PC-3 (cell line): ENCODE measurements at regions not wholly inside any gene's neighbourhood (a gene's known extent, or its start where the extent isn't known, plus 50 kb on each side); places are given as distances from the start of the nearest gene placed in this dataset.

Experiments used
- ATAC-seq: fragments of 200-7000 bp; cut with Tn5 transposase; 2 replicates; pipeline ENCODE4 v1.9.1; 2020; ENCODE audit warnings: mild to moderate bottlenecking, moderate library complexity
- BruUV-seq: library from RNA; stranded (reverse); fragments of 400-500 nt; replicated peaks from 2 replicates; lab custom pipeline; 2021; lab: Mats Ljungman, UMichigan
- CTCF ChIA-PET: fragments of 300-600 bp; sonication (Branson Sonifier 250); formaldehyde crosslinking; loops from one replicate; lab custom pipeline; 2022; ENCODE audit warnings: antibody characterized with exemption; lab: Charles Lee
- POLR2A ChIA-PET: fragments of 300-600 bp; sonication (Branson Sonifier 250); formaldehyde crosslinking; loops from one replicate; lab custom pipeline; 2022; ENCODE audit warnings: antibody characterized with exemption; ENCODE audit not compliant: unreplicated experiment; lab: Charles Lee
- DNase-seq: peaks from one replicate; pipeline ENCODE4 v3.0.0-alpha.2; 2015
- H2AFZ ChIP-seq: fragments of 300-600 bp; sonication (generic); 2 replicates; pipeline ENCODE4 v1.6.0; 2016; ENCODE audit warnings: antibody characterized with exemption, low read length
- H3F3A ChIP-seq: fragments of 300-600 bp; sonication (generic); one replicate; pipeline ENCODE4 v1.6.0; 2017; ENCODE audit warnings: antibody characterized with exemption, low read length, control low read depth, mild to moderate bottlenecking; ENCODE audit not compliant: unreplicated experiment
- H3K27ac ChIP-seq: fragments of 300-600 bp; sonication (generic); 2 replicates; pipeline ENCODE4 v1.5.1; 2016; ENCODE audit warnings: mild to moderate bottlenecking, low read length
- H3K27me3 ChIP-seq: fragments of 300-600 bp; sonication (generic); 2 replicates; pipeline ENCODE4 v1.6.1; 2016; ENCODE audit warnings: low read length, mixed read lengths
- H3K36me3 ChIP-seq: fragments of 300-600 bp; sonication (generic); 2 replicates; pipeline ENCODE4 v1.6.1; 2016; ENCODE audit warnings: low read depth, mixed run types, low read length, mixed read lengths
- H3K4me1 ChIP-seq: fragments of 300-600 bp; sonication (generic); 2 replicates; pipeline ENCODE4 v1.5.1; 2016; ENCODE audit warnings: low read length; ENCODE audit not compliant: insufficient read depth
- H3K4me2 ChIP-seq: fragments of 300-600 bp; sonication (generic); 2 replicates; pipeline ENCODE4 v1.6.0; 2016; ENCODE audit warnings: low read length
- H3K4me3 ChIP-seq: fragments of 300-600 bp; sonication (generic); 2 replicates; pipeline ENCODE4 v1.5.1; 2016; ENCODE audit warnings: mild to moderate bottlenecking, low read length, mixed read lengths
- H3K79me2 ChIP-seq: fragments of 300-600 bp; sonication (generic); 2 replicates; pipeline ENCODE4 v1.6.1; 2017; ENCODE audit warnings: low read length, mixed read lengths
- H3K9ac ChIP-seq: fragments of 300-600 bp; sonication (generic); 2 replicates; pipeline ENCODE4 v1.6.0; 2016; ENCODE audit warnings: mild to moderate bottlenecking, low read length
- H3K9me2 ChIP-seq: fragments of 300-600 bp; sonication (generic); replicated peaks from 2 replicates; pipeline ENCODE4 v1.6.1; 2016; ENCODE audit warnings: mixed run types, low read length, mixed read lengths
- H3K9me3 ChIP-seq: fragments of 300-600 bp; sonication (generic); 2 replicates; pipeline ENCODE4 v1.6.1; 2016; ENCODE audit warnings: low read length, mixed read lengths
- H4K20me1 ChIP-seq: fragments of 300-600 bp; sonication (generic); 2 replicates; pipeline ENCODE4 v1.6.1; 2016; ENCODE audit warnings: low read length, mixed read lengths
- EZH2 ChIP-seq: fragments of 300-600 bp; sonication (generic); IDR thresholded peaks from one replicate; pipeline ENCODE4 v1.6.1; 2017; ENCODE audit warnings: antibody characterized with exemption, mild to moderate bottlenecking, low read length; ENCODE audit not compliant: unreplicated experiment
- EZH2phosphoT487 ChIP-seq: fragments of 300-600 bp; sonication (generic); IDR thresholded peaks from 2 replicates; pipeline ENCODE4 v1.6.1; 2018; ENCODE audit warnings: mild to moderate bottlenecking, antibody characterized with exemption, low read length, borderline replicate concordance
- intact Hi-C: fragments of 100-400 bp; cut with micrococcal nuclease; formaldehyde crosslinking; loops from 2 replicates; pipeline ENCODE4 v1.9.0; 2023
- TF ChIP-seq, protein P1 (sequence below): fragments of 300-600 bp; sonication (generic); conservative IDR thresholded peaks from 2 replicates; pipeline ENCODE4 v1.5.1; 2017; ENCODE audit warnings: antibody characterized with exemption, low read depth, mild to moderate bottlenecking, low read length

DNA sequence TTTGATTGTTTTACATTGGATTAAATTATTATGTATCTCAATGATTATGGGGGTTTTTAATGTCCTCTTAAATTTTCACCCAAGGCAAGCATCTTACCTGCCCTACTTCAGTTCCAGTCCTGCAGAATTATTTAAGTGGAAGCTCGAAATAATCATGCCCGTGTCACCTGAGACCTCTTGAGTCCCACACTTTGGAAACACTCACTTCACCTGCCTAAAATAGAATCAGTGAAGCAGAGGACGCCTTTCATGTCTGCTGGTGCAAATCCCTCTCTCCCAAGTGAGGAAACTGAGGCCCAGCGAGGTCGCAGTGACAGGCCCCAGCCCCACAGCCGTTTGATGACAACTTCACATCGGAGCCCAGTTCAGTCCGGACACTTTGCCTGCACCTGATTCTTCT lies 284.6 kb downstream of the C16orf95 start:
- CTCF ChIA-PET: no interaction called here
- BruUV-seq: no TSS peak
- H3K79me2 ChIP-seq: no peaks in the 10 kb centered on the region
- no peaks in the 10 kb centered on the region for H3K9me2 ChIP-seq
- intact Hi-C loops: no loop called here
- H3K27ac ChIP-seq: no peak overlapping the region
- DNase-seq: no peak
- H3K4me2 ChIP-seq: no peak overlapping the region
- H3K9ac ChIP-seq: no peak overlapping the region
- ATAC-seq: no peak
- POLR2A ChIA-PET: no interaction called here
- no peaks in the 10 kb centered on the region for H3K4me1 ChIP-seq
- TF ChIP-seq, protein P1, sequence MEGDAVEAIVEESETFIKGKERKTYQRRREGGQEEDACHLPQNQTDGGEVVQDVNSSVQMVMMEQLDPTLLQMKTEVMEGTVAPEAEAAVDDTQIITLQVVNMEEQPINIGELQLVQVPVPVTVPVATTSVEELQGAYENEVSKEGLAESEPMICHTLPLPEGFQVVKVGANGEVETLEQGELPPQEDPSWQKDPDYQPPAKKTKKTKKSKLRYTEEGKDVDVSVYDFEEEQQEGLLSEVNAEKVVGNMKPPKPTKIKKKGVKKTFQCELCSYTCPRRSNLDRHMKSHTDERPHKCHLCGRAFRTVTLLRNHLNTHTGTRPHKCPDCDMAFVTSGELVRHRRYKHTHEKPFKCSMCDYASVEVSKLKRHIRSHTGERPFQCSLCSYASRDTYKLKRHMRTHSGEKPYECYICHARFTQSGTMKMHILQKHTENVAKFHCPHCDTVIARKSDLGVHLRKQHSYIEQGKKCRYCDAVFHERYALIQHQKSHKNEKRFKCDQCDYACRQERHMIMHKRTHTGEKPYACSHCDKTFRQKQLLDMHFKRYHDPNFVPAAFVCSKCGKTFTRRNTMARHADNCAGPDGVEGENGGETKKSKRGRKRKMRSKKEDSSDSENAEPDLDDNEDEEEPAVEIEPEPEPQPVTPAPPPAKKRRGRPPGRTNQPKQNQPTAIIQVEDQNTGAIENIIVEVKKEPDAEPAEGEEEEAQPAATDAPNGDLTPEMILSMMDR: no peak
- TF ChIP-seq EZH2phosphoT487: no peak
- TF ChIP-seq EZH2: no peak
- H3K4me3 ChIP-seq: no peak overlapping the region
- H3K36me3 ChIP-seq: no peaks in the 10 kb centered on the region
- H3F3A ChIP-seq: no peaks in the 10 kb centered on the region
- no peaks in the 10 kb centered on the region for H4K20me1 ChIP-seq
- no peaks in the 10 kb centered on the region for H3K9me3 ChIP-seq
- H3K27me3 ChIP-seq: peaks cover 15% of the 10 kb centered on the region
- H2AFZ ChIP-seq: no peak overlapping the region

DNA sequence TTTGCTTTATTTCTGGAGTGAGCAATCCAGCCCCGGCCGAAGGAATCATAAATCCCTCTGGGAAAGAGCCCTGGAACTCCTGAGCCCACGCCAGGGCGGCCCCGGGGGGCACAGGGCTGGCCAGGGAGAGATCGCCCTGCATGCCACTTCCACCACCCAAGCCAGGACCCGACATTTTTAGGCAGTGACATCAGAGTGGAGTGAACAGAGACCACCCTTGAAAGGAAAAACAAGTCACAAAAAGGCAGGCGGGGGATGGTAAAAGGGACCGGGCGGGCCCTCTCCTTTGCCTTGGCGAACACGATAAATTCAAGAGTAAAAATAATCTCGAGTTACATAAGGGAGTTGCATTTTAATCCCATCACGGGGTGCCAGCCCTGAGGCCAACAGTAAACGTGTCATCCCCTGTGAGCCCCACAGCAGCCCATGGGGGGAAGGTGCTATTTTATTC lies 284.1 kb downstream of the C16orf95 start:
- Histone ChIP-seq H2AFZ (no peak overlapping the region), H4K20me1 (no peaks in the 10 kb centered on the region), H3K27me3 (peaks cover 10% of the 10 kb centered on the region), H3K79me2 (no peaks in the 10 kb centered on the region), H3K27ac (no peak overlapping the region), H3K36me3 (no peaks in the 10 kb centered on the region), H3K9ac (no peak overlapping the region), H3K4me1 (no peaks in the 10 kb centered on the region), H3K9me2 (no peaks in the 10 kb centered on the region), H3K4me3 (no peak overlapping the region), H3F3A (no peaks in the 10 kb centered on the region), H3K9me3 (no peaks in the 10 kb centered on the region), H3K4me2 (no peak overlapping the region)
- CTCF ChIA-PET: no interaction called here
- DNase-seq: no peak
- BruUV-seq: no TSS peak
- intact Hi-C loops: no loop called here
- TF ChIP-seq, protein P1: no peak
- TF ChIP-seq EZH2phosphoT487 (no peak), EZH2 (no peak)
- POLR2A ChIA-PET: no interaction called here
- ATAC-seq: no peak

DNA sequence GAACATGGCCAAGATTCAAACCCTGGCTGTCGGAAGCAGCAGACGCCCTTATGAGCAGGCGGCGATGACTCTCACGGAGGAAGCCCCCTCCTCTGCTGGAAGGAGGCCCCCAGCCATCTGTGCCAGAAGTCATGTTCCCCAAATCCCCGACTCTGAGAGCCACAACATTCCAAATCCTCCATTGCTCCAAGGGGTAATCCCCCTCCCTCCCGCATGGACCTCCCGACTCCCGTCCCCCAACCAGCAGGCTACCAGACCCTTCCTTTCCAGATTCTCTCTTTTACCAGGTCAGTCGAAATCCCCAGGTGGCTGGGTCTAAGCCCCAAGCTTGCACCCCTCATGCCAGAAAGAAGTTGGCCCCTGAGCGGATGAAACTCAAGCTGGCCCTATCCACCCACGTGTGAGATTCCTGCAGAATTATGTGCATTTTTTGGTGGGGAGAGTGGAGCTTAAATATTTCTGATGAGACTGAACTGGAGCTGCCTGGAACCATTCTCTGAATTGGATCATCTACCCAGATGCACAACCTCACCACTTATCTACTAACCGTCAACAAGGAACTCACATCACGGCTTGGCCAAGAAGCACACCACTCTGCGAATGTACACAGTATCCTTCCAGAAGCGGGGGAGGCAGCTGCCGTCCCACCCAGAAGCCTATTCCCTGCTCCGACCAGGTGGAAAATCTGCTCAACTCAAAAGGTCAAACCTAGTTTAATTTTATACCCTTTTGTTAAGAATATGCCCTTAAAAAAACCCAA lies 283.5 kb downstream of the C16orf95 start:
- POLR2A ChIA-PET: no interaction called here
- Histone ChIP-seq H3K27ac (no peak overlapping the region), H3K4me3 (no peak overlapping the region), H3K36me3 (no peaks in the 10 kb centered on the region), H2AFZ (no peak overlapping the region), H3K9me3 (no peaks in the 10 kb centered on the region), H3F3A (no peaks in the 10 kb centered on the region), H3K9me2 (no peaks in the 10 kb centered on the region), H3K27me3 (peaks cover 4% of the 10 kb centered on the region; the same call in 1 of the 2 replicates), H3K9ac (no peak overlapping the region), H3K4me2 (no peak overlapping the region), H3K4me1 (no peaks in the 10 kb centered on the region), H3K79me2 (no peaks in the 10 kb centered on the region), H4K20me1 (no peaks in the 10 kb centered on the region)
- CTCF ChIA-PET: no interaction called here
- DNase-seq: no peak
- ATAC-seq: no peak
- BruUV-seq: no TSS peak
- intact Hi-C loops: no loop called here
- TF ChIP-seq EZH2 (no peak), EZH2phosphoT487 (no peak)
- TF ChIP-seq, protein P1: no peak
